Tibial artery (tissue), 4 donors: ENCODE measurements at regions not wholly inside any gene's neighbourhood (a gene's known extent, or its start where the extent isn't known, plus 50 kb on each side); places are given as distances from the start of the nearest gene placed in this dataset.

Experiments
- DNase-seq, 2 donors: peaks; one replicate each; pipeline ENCODE4 v3.0.0-alpha.2; 2019
- H3K27ac ChIP-seq, 2 donors: fragments of 200-600 bp; sonication (generic) in 1 of 2; 1 replicate in 1 of 2; 2 replicates in 1 of 2; pipeline ENCODE4 v1.5.1; 2018 to 2019; ENCODE audit warnings: mild to moderate bottlenecking in 1 of 2
- H3K27me3 ChIP-seq, 2 donors: fragments of 200-600 bp; sonication (generic) in 1 of 2; one replicate each; pipeline versions ENCODE4 v1.5.1 to v1.6.0; 2016 to 2019
- H3K36me3 ChIP-seq, 3 donors: fragments of 200-600 bp; sonication (generic) in 2 of 3; one replicate each; pipeline ENCODE4 v1.5.1; 2016 to 2019; ENCODE audit warnings: mild to moderate bottlenecking in 2 of 3
- H3K4me1 ChIP-seq, 4 donors: fragments of 200-600 bp; sonication (generic) in 2 of 4; 1 replicate in 3 of 4; 2 replicates in 1 of 4; pipeline ENCODE4 v1.5.1; 2016 to 2019
- H3K4me3 ChIP-seq, 2 donors: fragments of 200-600 bp; sonication (generic) in 1 of 2; 1 replicate in 1 of 2; 2 replicates in 1 of 2; pipeline ENCODE4 v1.5.1; 2018 to 2019; ENCODE audit warnings: mild to moderate bottlenecking in 2 of 2
- H3K9me3 ChIP-seq, 3 donors: fragments of 200-600 bp; sonication (generic) in 1 of 3; one replicate each; pipeline ENCODE4 v1.5.1; 2016 to 2019
- CTCF ChIP-seq, 2 experiments: fragments of 200-600 bp in 1 of 2; fragments of 450-650 bp in 1 of 2; IDR thresholded peaks; one replicate each; pipeline ENCODE4 v1.5.1; 2017 to 2019; ENCODE audit warnings: antibody characterized with exemption in 2 of 2, mild to moderate bottlenecking in 1 of 2, moderate library complexity in 1 of 2
- intact Hi-C: fragments of 100-400 bp; cut with DNase I; formaldehyde crosslinking; loops from one replicate; pipeline ENCODE4 v1.15.0; 2023; ENCODE audit warnings: low total_unique reads

GRCh38 chr7:159238541-159238940, 93.9 kb upstream of the VIPR2 start:
- DNase-seq, result no peak
- Histone ChIP-seq H3K27me3 (peaks cover 0 to 5% of the 10 kb centered on the region in 2 donors), H3K9me3 (no peaks in the 10 kb centered on the region), H3K4me3 (no peak overlapping the region), H3K27ac (no peak overlapping the region), H3K36me3 (no peaks in the 10 kb centered on the region), H3K4me1 (no peaks in the 10 kb centered on the region)
- TF ChIP-seq CTCF (IDR thresholded peaks at IDR 0.05), result no peak
- intact Hi-C loops, result no loop called here

GRCh38 chr7:159237022-159237653, 92.5 kb upstream of the VIPR2 start:
- Histone ChIP-seq H3K27ac (no peak overlapping the region), H3K4me1 (no peaks in the 10 kb centered on the region), H3K36me3 (no peaks in the 10 kb centered on the region), H3K9me3 (no peaks in the 10 kb centered on the region), H3K4me3 (no peak overlapping the region), H3K27me3 (peaks cover 0 to 5% of the 10 kb centered on the region in 2 donors)
- intact Hi-C loops, result no loop called here
- TF ChIP-seq CTCF (IDR thresholded peaks at IDR 0.05), result no peak
- DNase-seq, result no peak

- peaks cover 0 to 16% (median 8%) of the 10 kb centered on the region in 4 donors for H3K4me1 ChIP-seq
- TF ChIP-seq CTCF (IDR thresholded peaks at IDR 0.05), result no peak
- no peak for DNase-seq
- H3K36me3 ChIP-seq, result no peaks in the 10 kb centered on the region
- H3K4me3 ChIP-seq, result no peak overlapping the region
- no peaks in the 10 kb centered on the region for H3K27me3 ChIP-seq
- no peak overlapping the region for H3K27ac ChIP-seq
- intact Hi-C loops, result no loop called here
- no peaks in the 10 kb centered on the region for H3K9me3 ChIP-seq
These were observed 86.3 kb upstream of the VIPR2 start for GRCh38 chr7:159231017-159231416.

- intact Hi-C loops, result no loop called here
- TF ChIP-seq CTCF (IDR thresholded peaks at IDR 0.05), result no peak
- H3K9me3 ChIP-seq, result no peaks in the 10 kb centered on the region
- peaks cover 0 to 16% (median 8%) of the 10 kb centered on the region in 4 donors for H3K4me1 ChIP-seq
- no peak overlapping the region for H3K4me3 ChIP-seq
- no peaks in the 10 kb centered on the region for H3K27me3 ChIP-seq
- DNase-seq, result no peak
- H3K27ac ChIP-seq, result no peak overlapping the region
- no peaks in the 10 kb centered on the region for H3K36me3 ChIP-seq
These were observed 85.2 kb upstream of the VIPR2 start for GRCh38 chr7:159229683-159230475.

- Histone ChIP-seq H3K27me3 (no peaks in the 10 kb centered on the region), H3K4me3 (no peak overlapping the region), H3K36me3 (no peaks in the 10 kb centered on the region), H3K27ac (no peak overlapping the region), H3K4me1 (peaks cover 0 to 16% (median 8%) of the 10 kb centered on the region in 4 donors), H3K9me3 (no peaks in the 10 kb centered on the region)
- intact Hi-C loops, result no loop called here
- DNase-seq, result no peak
- no peak for TF ChIP-seq CTCF (IDR thresholded peaks at IDR 0.05)
These were observed 82.8 kb upstream of the VIPR2 start for GRCh38 chr7:159227433-159227832.
